ENCODE measurements at regions not wholly inside any gene's neighbourhood (a gene's known extent, or its start where the extent isn't known, plus 50 kb on each side); places are given as distances from the start of the nearest gene placed in this dataset.

DNA sequence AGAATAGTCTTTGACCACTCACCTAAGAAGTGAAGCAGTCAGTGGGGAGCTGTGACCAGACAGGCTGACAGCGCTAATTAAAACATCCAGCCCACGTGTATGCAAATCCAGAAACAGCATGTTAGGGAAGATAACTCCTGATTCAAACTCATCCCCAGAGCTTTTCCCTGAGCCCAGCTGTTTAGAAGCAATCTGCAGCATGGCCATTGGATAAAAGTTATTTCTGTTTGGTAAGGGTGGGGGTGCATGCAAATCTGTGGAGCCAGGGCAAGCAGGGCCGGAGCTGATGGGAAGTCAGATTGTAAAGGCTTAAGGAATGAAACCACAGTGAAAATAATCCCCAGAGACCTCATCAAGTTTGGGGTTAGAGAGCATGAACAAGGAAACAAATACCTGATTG, 247.9 kb upstream of the KIRREL3 start:
- no peak for DNase-seq (ENCODE audit: low spot score)
- intact Hi-C loops (cut with DNase I), result no loop called here

DNA sequence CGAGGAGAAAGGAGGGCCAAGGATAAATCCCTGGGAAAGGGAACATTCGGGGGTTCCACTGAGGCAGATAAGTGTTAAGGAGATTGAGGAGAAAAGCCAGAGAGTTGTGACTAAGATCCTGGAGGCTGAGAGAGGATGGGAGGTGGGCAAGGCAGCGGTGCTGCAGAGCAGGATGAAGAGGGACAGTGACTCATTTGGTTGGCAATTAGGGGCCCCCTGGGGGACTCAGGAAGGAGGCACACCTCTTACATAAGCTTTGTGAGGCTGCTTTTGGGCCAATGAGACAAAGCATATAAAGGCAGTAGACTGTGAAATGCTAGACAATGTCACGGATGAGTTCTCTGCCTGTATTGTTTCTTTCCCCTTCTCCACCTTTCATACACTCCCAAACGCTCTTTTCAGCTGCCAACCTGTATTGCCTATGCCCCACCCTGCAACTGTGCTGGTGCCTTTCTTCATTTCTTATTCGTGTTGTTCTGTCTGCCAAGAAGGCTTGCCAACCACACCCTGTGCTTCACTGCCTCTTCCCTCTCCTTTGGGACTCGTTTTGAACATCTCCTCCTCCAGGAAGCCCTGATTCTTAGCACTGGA, 246.8 kb upstream of the KIRREL3 start:
- no peak for DNase-seq (ENCODE audit: low spot score)
- intact Hi-C loops (cut with DNase I), result no loop called here

DNA sequence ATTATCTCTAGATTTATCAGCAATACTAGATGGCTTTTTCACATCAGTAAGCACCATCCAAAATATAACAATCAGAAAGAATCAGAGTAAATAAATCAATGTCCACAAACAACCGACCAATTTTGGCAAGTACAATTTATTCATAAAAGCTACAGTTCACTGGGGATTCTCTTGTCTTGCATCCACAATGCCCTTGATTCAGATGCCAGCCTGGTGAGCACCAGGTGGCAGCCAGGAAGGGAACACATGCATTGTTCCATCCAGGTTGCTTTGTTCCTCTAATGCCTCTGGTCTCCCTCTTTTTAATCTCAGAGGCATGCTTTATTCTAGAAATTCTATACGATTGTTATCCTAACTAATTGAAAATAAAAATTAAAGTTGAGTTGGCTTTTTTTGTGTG, 242.1 kb upstream of the KIRREL3 start:
- intact Hi-C loops (cut with DNase I), result no loop called here
- no peak for DNase-seq (ENCODE audit: low spot score)

DNA sequence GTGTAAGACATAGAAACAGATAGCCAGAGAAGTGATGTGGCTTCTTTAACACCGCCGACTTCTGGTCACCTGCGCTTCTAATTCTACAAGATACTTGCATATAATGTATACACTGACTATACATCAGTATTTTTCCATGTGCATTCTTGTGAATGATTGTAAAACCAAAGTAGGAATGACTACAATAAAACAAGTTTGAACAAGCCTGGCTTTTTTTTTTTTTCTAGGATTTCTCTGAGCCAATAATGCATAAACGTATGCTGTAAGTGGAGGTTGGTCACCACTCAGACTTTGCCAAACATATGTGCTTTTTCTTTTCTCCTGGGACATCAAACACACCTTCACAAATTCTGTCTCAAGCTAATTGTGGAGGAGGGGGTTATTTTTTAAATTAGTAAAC, 237.8 kb upstream of the KIRREL3 start:
- DNase-seq (ENCODE audit: low spot score), result no peak
- intact Hi-C loops (cut with DNase I), result no loop called here

DNA sequence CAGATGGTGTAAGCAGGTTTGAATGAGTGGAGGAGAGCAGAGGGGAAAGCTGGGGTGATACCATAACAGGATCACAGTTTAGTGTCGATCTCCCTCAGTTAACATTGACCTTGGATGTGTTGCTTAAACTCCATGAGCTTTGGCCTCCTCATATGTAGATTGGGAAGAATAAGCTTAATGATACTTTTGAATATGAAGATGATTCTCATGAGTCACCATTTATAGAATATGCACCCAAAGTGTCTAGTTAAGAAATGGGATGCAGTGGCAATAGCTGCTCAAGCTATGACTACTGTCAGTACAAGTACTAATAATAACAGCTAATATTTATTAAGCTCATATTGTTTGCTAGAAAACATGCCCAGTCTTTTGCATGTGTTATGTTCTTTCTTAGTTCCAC, 236.2 kb upstream of the KIRREL3 start:
- intact Hi-C loops (cut with DNase I), result no loop called here
- no peak for DNase-seq (ENCODE audit: low spot score)

DNA sequence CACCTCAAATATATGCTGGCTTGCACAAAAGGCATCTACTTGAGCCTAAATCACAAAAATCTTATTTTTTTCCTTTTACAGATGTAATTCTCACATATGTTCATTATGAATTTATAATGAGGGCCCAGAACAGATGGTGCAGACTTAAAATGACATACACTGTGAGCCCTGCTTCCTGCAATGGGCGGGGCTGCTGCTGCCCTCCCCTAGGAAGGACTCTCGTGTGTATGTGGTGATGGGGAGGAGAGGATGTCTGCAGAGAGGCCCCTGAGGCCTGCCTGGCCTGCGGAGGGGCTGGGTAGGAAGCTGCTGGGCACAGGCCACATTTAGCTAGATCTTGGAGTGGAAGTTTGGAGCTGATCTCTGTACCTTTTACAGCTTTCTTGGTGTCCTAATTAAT, 233.4 kb upstream of the KIRREL3 start:
- DNase-seq (ENCODE audit: low spot score), result no peak
- intact Hi-C loops (cut with DNase I), result no loop called here

DNA sequence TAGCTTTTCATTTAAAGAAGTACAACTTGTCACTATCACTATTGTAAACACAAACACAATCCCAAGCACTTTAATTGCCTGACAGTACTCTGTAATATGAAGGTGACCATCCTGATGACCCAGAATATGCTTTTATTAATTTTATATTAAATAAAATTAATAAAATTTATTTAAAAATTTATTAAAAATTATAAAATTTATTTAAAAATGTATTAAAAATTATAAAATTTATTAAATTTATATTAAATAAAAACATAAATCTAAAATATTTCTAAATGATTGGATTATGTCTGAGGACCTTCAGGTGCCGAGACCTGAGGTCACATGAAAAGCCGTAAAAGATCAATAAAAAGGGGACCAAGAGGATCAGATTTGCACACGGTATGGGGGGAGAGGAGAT, 229.8 kb upstream of the KIRREL3 start:
- no peak for DNase-seq (ENCODE audit: low spot score)
- intact Hi-C loops (cut with DNase I), result no loop called here

DNA sequence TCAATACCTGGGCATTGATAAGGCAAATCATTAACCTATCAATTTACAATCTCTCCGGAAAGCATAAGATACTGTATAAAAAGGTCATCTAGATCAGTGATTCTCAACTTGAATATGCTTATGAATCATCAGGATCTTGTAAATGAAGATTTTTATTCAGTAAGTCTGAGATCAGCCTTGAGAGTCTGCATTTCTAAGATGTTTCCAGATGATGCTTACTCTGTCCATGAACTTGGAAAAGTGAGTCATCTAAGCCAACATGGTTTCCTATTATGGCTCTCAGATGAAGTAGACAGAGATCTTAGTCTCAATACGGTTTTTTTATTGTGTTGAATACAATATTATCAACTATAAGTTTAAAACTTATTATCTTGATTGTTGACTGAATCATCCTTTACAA, 226.4 kb upstream of the KIRREL3 start:
- intact Hi-C loops (cut with DNase I), result no loop called here
- no peak for DNase-seq (ENCODE audit: low spot score)

DNA sequence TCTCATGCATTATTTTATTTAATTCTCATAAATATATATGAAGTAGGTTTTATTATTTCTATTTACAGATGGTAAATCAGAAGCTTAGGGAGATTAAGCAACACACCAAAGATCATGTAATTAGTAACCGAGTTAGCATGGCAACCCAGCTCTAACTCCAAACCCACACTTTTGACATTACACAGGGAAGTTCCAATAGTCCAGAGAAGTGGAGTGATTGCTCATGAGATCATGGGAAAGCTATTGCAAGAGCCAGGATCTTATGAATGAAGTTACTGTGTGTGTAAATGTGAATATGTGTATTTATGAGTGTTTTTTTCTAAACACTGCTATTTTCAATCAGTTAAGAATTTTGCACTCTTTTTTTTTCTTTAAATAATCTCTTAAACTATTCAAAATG, 225.8 kb upstream of the KIRREL3 start:
- DNase-seq (ENCODE audit: low spot score), result no peak
- intact Hi-C loops (cut with DNase I), result no loop called here

DNA sequence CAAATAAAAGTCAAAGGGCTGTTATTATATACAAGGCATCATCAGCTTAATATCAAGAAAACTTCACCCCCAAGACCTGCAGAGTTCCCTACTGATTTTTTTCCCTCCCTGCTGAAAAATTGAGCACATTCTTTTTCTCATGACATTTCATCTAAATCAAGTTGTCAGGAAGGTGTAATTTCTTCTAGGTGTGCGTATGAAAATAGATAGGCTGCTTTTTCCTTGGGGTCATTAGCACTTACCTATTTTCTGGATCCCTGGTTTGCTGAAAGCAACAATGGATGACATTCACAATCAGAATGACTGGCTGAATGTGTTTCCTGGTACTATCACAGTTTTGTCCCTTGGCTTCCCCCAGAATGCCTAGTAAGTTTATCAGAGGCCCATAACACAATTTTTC, 225.0 kb upstream of the KIRREL3 start:
- DNase-seq (ENCODE audit: low spot score), result no peak
- intact Hi-C loops (cut with DNase I), result no loop called here

DNA sequence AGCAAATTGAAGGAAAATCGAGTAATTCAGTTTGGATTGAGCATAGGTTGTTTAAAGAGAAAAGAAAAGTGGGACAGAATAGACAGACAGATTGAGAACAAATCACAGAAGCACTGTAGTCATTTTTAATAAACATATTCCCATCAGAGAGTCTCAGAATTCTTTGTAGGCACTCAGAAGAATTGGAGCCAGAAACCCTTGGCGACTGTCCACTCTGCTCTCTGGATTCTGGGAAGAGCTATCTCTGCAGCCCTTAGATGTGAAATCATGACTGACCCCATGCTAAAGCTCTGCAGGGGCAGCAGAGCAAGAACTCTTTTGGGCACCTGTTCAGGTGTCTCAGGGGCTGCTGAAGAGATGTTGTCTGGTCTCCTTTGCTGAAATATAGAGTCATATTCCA, 223.7 kb upstream of the KIRREL3 start:
- intact Hi-C loops (cut with DNase I), result no loop called here
- DNase-seq (ENCODE audit: low spot score), result no peak

DNA sequence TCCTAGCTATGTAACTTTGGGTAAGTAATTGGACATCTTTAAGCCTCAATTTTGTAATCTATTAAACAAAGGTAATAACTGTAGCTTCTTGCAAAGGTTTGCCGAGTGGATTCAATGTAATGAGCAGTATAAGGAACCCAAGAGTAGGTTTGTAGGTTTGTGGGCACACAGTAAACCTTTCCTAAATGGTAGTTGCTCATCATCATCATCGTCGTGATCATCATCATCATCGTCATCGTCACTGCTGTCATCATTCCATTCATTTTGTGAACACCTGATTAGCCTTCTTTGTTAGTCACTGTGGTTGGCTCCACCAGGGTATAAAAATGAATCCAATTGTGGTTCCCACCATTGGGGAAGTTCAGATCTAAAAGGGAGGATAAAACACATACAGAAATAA, 223.1 kb upstream of the KIRREL3 start:
- no peak for DNase-seq (ENCODE audit: low spot score)

DNA sequence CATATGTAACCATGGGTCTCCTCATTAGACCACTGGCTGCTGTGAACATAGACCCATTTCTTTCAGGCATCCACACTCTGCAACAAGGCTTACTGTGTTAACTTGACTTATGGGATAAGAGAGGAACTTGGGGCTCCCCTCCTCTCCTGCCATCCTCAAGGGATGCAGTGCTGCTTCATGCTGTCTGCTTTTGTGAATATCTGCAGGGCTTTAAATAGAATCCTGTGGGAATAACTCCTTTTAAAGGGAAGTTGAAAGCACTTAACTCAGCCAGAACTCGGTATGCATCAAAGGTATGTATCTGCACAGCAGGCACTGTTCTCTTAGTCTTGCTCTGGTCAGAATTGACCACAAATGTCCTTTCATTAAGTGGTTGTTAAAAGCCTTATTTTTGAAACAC, 222.5 kb upstream of the KIRREL3 start:
- intact Hi-C loops (cut with DNase I), result no loop called here
- DNase-seq (ENCODE audit: low spot score), result no peak

More for the DNA sequence above, 223.1 kb upstream of the KIRREL3 start:
- intact Hi-C loops (cut with DNase I), result no loop called here

DNA sequence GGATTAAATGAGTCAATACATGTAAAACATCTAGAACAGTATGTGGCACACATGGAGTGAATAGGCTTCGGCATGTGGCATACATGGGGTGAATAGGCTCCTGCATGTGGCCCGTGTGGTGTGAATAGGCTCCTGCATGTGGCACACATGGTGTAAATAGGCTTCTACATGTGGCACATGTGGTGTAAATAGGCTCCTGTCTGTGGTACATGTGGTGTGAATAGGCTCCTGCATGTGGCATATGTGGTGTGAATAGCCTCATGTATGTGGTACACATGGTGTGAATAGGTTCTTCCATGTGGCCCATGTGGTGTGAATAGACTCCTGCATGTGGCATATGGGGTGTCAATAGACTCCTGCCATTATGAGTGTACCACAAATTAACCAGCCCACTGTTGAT, 219.1 kb upstream of the KIRREL3 start:
- no peak for DNase-seq (ENCODE audit: low spot score)
- intact Hi-C loops (cut with DNase I), result loop anchor here in 1 of 2 donors (2.0 kb wide), 1 partner anchor 73 kb away; no protein-coding TSS in a partner anchor

DNA sequence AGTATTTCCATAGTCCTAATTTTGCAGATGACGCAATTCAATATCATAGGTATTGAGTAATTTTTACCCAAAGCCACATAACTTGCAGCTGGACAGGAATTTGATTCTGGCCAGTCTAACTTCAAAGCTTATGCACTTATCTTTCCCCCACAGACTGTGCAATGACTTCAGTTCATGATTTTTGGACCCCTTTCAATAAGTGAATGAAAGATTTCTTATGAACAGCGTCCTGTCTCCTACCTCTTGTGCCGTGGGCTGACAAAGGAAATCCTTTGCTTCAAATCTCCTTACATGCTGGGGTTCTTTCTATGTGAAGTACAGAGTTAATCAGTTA, 217.7 kb upstream of the KIRREL3 start:
- no peak for DNase-seq (ENCODE audit: low spot score)
- intact Hi-C loops (cut with DNase I), result loop anchor here in 1 of 2 donors (2.0 kb wide), 1 partner anchor 71 kb away; no protein-coding TSS in a partner anchor

DNA sequence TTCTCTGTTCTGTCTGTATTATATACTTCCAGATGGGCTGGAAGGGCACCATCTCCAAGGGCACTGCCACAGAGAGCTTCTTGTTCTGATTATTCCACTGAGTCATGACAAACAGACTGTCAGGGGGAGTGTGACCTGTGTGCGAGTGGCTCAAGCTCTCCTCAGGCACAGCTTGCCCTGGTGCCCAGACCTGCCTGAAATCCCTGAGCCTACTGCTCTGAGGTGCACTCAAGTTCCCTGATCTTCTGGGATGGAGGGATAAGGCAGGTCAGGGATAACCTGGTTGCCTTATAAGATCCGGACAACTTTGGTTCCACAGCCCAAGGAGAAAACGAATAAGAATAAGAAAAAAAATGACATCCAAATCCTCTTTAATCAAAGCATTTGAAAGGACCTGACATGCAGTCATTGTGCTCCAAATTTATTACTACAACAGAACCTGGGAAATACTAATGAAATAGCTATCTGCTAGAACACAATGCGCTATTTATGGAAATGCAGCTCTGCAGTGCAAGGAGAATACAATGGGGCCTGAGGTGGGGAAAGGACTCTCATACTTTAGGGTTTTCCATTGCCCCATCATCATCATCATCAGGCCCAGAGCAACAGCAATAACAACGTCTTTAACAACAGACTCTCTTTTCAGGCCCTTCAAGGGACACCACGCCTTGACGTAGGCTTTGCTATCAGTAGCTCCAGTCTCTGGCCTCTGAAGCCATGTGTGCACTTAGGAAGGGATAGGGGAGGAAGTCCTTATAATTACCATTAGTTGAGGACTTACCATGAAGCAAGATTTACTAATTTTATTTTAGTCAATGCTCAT, 217.1 kb upstream of the KIRREL3 start:
- DNase-seq (ENCODE audit: low spot score), result no peak

DNA sequence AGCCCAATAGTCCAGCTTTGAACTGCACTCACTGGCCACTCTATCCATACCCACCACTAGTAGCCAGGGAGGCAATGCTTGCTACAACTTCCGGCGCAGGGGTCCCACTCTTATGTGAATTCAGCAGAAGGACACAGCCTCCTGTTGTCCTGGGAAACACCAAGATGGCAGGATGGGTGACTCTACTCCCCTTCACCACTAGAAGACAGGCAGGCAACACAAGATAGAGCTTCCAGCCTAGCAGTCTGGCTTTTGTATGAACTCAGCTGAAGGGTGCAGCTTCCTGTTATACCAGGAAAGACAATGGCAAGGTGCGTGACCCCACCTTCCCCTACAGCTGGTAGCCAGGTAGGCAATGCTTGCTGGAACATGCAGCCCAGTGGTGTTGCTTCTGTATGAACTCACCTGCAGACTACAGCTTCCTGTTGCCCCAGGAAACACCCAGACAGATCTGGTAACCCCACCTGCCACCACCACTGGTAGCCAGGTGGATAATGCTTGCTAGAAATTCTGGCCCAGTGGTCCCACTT, 205.2 kb upstream of the KIRREL3 start:
- no peak for DNase-seq (ENCODE audit: low spot score)
- intact Hi-C loops (cut with DNase I), result no loop called here

More for the DNA sequence above, 217.1 kb upstream of the KIRREL3 start:
- intact Hi-C loops (cut with DNase I), result loop anchor here in 1 of 2 donors (2.0 kb wide), 1 partner anchor 71 kb away; no protein-coding TSS in a partner anchor

DNA sequence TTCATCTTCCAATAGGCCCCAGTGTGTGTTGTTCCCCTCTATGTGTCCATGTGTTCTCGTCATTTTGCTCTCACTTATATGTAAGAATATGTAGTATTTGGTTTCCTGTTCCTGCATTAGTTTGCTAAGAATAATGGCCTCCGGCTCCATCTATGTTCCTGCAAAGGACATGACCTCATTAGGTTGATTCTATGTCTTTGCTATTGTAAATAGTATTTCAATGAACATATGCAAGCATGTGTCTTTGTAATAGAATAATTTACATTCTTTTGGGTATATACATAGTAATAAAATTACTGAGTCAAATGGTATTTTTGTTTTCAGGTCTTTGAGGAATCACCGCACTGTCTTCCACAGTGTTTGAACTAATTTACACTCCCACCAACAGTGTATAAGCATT, 202.9 kb upstream of the KIRREL3 start:
- DNase-seq (ENCODE audit: low spot score), result no peak
- intact Hi-C loops (cut with DNase I), result no loop called here

DNA sequence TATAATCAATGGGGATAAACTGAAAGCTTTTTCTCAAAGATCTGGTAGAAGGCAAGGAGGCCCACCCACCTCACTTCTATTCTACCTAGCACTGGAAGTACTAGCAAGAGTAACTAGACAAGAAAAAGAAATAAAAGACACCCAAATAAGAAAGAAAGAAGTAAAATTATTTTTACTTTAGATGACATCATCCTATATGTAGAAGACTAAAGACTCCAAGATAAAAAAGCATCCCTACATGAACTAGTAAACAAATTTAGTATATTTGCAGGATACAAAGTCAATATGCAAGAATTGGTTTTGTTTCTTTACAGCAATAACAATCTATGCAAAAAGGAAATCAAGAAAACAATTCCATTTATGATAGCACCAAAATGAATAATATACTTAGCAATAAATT, 201.5 kb upstream of the KIRREL3 start:
- intact Hi-C loops (cut with DNase I), result no loop called here
- no peak for DNase-seq (ENCODE audit: low spot score)

DNA sequence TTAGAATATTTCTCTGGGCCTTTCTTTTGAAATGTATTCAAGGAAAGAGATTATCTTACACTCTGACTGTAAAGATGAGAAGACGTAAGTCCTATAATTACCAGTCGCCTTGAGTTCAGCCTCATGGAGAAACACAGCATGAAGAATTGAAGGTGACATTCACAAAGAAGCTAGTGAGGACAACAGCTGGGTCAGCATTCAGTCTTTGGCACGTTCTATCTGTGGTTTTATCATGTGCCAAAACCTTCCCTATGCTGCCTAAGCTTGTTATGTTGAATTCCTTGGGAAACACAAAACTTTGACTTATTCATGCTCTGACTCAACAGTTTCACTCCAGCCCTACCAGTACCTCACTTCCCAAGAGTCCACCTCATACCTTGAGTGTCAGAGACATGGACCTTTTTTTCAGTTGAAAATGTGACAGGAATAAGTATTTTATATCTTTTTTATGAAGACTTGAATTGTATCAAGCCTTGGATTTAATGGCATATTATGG, 198.8 kb upstream of the KIRREL3 start:
- intact Hi-C loops (cut with DNase I), result no loop called here
- no peak for DNase-seq (ENCODE audit: low spot score)
